GM12892 (cell line): ENCODE measurements at regions not wholly inside any gene's neighbourhood (a gene's known extent, or its start where the extent isn't known, plus 50 kb on each side); places are given as distances from the start of the nearest gene placed in this dataset.

Experiments used
- DNase-seq: peaks from one replicate; pipeline ENCODE4 v3.0.0; 2011; ENCODE audit not compliant: insufficient read length
- FAIRE-seq: peaks from 2 replicates; lab custom pipeline; 2011; peaks lifted over from hg19 to GRCh38; lab: Jason Lieb, UNC
- POLR2A ChIP-seq: IDR thresholded peaks from 2 replicates; pipeline ENCODE4 v1.6.1; 2011; ENCODE audit warnings: low read depth, low read length, control low read depth
- POLR2AphosphoS5 ChIP-seq: IDR thresholded peaks from 2 replicates; pipeline ENCODE4 v1.6.1; 2011; ENCODE audit warnings: low read depth, low read length, control low read depth
- TAF1 ChIP-seq: IDR thresholded peaks from 2 replicates; pipeline ENCODE4 v1.6.1; 2011; ENCODE audit warnings: low read depth, mild to moderate bottlenecking, control low read depth, low read length, borderline replicate concordance

DNA sequence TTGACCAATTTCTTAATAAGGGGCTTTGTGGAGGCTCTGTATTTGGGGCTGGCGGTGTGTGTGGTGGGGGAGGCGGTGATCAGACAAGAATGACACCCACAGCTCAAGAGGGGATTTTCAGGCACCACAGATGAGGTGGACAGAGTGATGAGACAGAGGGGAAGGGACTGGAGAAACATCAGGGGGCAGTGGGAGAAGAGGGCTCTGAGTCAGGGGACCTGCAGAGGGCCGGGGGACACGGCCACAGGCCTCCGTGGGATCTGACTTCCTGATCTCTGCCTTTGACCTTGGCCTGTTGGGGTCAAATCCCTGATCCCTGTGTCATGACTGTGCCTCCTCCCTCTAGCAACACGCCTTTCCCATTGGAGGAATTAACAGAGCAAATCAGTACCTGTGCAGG, 197.7 kb downstream of the C9orf50 start:
- TF ChIP-seq TAF1 (no peak), POLR2AphosphoS5 (no peak), POLR2A (no peak)
- FAIRE-seq (no peak), DNase-seq (no peak)

DNA sequence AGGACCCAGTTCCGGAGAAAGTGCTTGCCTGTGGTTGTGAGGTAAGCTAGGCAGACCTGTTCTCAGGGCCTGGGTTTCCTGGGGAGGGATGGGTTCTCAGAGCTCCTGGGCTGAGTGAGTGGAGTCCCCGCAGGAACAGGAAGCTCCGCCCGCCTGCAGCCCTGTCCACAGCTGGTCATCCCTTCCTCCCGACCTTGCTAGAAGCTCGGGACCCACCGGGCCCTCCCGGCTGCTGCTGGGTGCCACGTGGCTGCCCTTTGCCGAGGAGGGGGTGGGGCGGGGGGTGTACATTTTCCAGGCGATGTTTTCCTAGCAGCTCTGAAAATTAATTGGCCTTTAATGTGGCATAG, 198.1 kb downstream of the C9orf50 start:
- TF ChIP-seq TAF1 (no peak), POLR2AphosphoS5 (no peak), POLR2A (no peak)

DNA sequence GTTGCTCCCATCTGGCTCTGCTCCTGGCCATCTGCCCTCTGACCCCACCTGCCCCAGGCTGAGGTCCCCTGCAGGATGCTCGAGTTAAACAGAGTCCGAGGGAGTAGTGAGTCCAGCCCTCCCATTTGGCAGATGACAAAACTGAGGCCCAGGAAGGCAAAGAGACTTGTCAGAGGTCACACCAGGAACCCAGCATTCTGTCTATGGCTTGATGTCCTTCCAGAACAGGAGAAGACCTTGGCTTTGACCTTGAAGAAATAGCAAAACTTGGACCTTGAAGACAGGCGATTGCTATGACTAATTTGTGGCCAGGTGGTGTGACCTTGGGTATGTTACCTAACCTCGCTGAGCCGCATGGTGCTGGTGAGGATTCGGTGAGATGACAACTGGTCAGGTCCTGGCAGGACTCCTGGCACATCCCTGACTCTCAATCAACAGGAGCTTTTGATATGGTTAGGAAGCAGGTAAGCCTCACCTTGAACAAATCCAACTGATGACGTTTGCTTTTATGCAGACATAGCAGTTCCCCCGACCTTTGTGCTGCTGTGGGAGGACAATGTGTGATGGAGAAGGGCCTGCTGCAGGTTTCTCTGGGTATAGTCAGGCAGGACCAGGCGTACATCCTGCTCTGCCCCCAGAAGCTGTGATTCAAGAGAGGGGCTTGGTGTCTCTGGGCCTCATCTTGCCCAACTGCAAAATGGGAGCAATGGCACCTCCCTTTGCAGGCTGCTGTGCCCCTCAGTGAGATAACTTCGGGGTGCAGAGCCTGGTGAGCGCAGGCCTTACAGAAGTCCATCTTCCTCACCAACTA, 198.7 kb downstream of the C9orf50 start:
- TF ChIP-seq POLR2A (no peak), TAF1 (no peak), POLR2AphosphoS5 (no peak)
- DNase-seq: no peak
- no peak for FAIRE-seq

More for the DNA sequence above, 198.1 kb downstream of the C9orf50 start:
- DNase-seq: no peak
- FAIRE-seq: no peak

DNA sequence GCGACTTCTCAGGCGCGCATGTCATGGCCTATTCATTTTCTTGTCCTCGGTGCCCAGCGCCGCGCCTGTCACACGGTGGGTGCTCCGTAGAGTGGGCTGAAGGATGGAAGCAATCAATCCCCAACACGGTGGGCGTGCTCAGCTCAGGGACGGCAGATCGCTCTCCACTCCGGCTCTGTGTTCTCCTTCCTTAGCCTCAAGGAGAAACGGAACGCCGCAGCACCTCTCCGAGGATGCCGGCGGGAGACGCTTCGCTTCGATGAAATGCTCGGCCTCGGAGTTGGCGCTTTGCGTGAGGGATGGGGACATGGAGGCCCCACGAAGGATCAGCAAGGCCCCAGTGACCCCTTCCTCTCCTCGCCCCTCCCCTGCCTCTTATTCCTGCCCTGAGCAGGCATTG, 199.5 kb downstream of the C9orf50 start:
- FAIRE-seq (no peak), DNase-seq (no peak)

DNA sequence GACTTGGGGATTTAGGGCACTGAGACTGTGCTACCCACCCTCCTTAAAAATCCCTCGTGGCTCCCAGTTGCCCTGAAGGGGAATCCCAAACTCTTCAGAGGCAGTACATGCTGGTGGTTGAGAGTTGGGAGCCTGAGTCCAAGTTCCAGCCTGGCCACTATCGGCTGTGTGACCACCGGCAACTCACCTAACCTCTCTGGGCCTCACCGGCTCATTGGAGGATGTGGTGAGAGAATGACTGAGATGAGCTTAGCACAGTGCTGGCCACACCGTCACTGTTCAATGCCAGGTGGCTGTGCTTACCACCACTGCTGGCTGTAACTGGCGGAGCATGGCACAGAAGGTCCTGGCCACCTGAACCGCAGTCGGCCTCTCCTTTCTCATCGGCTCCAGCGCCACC, 200.2 kb downstream of the C9orf50 start:
- FAIRE-seq: no peak
- TF ChIP-seq POLR2A: no peak
- no peak for TF ChIP-seq TAF1
- TF ChIP-seq POLR2AphosphoS5: no peak
- DNase-seq: no peak

More for the DNA sequence above, 199.5 kb downstream of the C9orf50 start:
- no peak for TF ChIP-seq TAF1
- TF ChIP-seq POLR2AphosphoS5: no peak
- TF ChIP-seq POLR2A: no peak

DNA sequence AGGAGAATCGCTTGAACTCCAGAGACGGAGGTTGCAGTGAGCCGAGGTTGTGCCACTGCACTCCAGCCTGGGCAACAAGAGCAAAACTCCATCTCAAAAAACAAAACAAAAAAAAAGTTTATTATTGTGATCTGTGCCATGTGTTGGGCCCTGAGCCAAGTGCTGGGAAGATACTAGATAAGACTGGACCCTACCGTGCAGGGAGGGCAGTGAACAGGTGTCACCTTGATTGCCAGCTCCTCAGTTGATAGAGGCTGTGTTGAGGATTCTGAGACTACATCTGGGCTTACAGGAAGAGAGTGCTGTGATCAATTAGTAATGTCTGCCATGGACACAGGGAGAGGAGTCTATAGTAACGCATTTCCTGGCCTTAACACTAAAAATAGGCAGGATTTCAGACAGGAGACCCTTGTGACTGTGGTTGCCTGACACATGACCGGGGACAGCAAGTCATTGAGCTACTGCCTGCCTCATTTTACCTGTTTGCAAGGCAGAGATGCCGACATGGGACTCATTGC, 201.5 kb downstream of the C9orf50 start:
- no peak for DNase-seq
- TF ChIP-seq POLR2A (no peak), TAF1 (no peak), POLR2AphosphoS5 (no peak)
- no peak for FAIRE-seq

DNA sequence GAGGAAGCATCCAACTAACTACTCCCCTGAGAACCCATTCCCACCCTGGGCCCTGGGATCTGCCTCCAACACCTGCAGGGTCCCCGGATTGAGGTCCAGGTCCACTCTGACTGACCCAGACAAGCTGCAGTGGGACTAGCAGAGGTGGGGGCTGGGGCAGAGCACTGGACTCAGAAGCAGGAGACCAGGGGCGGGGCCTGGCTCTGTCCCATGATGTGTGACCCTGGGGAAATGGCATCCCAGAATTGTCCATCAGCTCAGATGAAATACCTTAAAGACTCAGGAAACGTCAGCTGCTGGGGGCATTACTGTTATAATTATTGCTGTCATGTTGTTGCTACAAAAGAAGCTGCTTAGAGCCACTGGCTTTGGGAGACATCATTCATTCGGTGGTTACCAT, 202.4 kb downstream of the C9orf50 start:
- no peak for DNase-seq
- FAIRE-seq: no peak
- TF ChIP-seq TAF1 (no peak), POLR2A (no peak), POLR2AphosphoS5 (no peak)

DNA sequence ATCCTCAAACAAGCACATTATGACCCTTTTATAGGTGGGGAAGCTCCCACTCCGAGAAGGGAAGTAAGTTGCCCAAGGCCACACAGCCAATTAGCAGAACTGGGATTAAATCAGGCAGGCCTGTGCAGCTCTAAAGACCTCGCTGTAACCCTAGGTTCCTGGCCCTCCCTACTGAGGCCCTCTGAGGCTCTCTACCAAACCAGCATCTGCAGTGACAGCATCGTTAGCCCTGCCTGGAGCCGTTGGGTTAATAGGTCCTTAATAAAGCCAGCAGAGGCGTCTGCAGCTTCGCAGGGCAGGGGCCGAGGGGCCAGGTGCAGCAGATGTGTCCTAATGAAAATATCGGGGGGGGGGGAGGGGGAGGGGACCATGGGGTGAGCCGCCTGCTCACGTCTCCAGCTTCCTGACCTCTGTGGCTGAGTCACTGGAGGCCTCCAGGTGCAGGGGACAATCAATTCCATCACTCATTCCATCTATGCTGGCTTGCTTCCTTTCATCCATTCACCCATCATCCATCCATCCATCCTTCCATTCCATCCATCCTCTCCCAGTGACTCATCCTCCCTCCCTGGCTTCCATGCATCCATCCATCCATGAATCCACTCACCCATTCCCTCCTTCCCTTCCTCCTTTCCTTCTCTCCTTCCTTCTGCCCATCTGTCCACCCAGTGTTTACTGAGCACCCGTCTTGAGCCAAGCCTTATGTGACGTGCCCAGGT, 203.9 kb downstream of the C9orf50 start:
- FAIRE-seq (no peak), DNase-seq (no peak)
- TF ChIP-seq POLR2AphosphoS5: no peak
- TF ChIP-seq POLR2A: no peak
- TF ChIP-seq TAF1: no peak

DNA sequence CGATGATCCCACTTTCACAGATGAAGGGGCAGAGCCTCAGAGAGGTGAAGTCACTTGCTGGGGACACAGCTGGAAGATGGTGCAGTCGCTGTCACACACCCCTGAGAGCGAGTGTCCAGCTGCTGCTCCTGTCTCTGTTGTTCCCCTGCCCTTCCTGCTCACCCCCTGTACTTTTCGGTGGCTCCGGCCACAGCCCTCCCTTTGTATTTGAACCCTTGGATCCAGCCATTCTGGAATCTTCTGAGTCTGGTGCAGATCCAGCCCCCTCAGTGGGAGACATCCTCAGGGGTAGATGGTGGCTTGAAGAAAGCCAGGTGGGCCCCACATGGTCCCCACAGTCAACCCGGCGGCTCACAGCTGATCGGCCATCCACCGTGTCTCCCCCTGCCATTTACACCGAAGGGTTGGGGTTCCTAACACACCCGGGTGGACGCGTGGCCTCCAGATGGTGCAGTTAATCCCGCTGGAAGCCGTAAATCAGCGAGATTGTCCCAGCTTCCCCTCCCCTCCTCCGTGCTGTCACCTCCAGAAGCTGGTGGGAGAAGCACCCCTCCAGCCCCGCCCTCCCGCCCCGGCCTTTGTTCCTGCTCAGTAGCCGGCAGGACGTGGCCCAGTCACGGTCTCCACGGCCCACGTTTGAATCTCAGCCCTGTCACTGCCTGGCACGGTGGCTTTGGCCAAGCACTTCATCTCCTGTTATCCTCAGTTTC, 204.8 kb downstream of the C9orf50 start:
- DNase-seq: no peak
- FAIRE-seq: no peak
- TF ChIP-seq TAF1 (no peak), POLR2A (no peak), POLR2AphosphoS5 (no peak)

DNA sequence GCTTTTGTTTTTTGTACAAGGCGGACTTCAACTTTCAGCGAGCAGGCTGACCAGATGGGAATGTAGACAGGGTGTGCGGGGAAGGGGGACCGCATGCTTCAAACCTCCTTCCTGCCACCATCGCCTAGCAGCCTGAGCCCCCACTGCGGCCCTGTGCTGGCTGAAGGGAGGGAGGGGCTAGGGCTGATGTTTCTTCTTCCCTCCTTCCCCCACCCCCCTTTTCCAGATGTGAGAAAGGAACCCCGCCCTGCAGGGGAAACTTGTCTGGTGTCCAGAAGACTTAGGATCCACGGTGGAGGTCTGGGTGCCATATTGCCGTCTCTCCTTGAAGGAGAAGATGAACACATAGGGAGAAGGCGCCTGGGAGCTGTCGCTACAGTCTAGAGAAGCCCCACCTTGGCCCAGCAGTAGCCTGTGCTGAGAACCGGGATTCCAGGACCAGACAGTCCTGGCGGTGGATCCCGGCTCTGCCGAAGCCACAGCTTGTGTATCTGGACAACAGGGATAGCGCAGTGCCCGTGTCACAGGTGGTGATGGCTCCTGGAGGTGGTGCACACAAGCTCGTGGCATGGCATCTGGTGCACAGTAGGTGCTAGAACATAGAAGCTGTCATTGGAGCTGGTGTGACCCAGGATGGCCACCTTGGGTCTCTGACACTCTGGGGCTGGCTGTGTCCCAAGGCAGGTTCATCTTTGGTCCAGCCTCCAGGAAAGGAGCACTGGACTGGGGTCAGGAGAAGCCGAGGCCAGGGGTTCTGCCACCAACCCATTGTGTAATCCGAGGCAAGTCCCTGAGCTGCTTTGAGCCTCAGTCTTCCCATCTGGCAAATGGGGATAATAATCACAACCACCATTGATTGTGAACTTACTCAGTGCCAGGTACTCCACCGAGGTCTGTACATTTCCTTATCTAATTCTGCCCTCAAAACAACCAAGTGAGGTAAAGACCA, 205.6 kb downstream of the C9orf50 start:
- FAIRE-seq (no peak), DNase-seq (no peak)
- TF ChIP-seq POLR2A (no peak), TAF1 (no peak), POLR2AphosphoS5 (no peak)

DNA sequence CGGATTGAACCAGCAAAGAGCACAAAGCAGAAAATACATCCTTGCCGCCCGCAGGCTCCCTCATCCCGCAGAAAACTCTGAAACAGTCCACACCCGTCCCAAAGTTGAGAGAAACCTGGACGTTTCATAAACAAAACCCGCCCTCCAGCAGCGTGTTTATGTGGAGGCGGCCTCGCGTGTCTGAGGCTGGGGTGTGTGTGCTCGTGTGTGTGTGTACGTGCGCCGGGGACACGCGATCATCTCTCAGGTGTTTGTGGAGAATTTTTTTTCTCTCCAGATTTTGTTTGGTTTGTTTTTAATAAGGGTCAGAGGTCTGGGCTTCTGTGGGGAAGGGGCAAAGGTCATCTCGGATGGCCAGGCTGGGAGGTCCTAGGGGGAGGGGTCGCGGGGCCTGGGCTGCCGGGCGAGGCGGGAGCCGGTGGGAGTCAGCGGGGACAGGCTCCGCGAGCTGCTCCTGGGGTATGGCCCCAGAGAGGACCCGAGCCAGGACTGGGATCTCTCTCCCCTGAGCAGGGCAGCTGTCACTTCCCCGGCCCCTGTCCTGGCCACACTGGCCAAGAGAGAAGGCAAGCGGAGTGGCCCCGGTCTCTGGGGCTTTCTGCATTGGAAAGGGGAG, 206.4 kb downstream of the C9orf50 start:
- TF ChIP-seq TAF1: no peak
- TF ChIP-seq POLR2A: no peak
- TF ChIP-seq POLR2AphosphoS5: no peak
- DNase-seq: no peak
- FAIRE-seq: no peak
